Activated T-cell treated with anti-CD3 and anti-CD28 coated beads, Interleukin-2, amount 50 U/mL, for 24 hours (primary cell): ENCODE measurements at regions not wholly inside any gene's neighbourhood (a gene's known extent, or its start where the extent isn't known, plus 50 kb on each side); places are given as distances from the start of the nearest gene placed in this dataset.
"Not testable (repeated sequence)": the region's sequence is repeated elsewhere in the genome, so short reads cannot be mapped to it uniquely, and the experiment has no call there.

ENCODE experiments used
- DNase-seq: peaks from one replicate; pipeline ENCODE4 v3.0.0-alpha.2; 2020
- H3K27ac Mint-ChIP-seq: 2 replicates; pipeline ENCODE4 v1.8.0; 2020; ENCODE audit warnings: mild to moderate bottlenecking, mixed read lengths
- H3K27me3 Mint-ChIP-seq: 2 replicates; pipeline ENCODE4 v1.8.0; 2020; ENCODE audit warnings: mixed read lengths
- H3K36me3 Mint-ChIP-seq: 2 replicates; pipeline ENCODE4 v1.8.0; 2020; ENCODE audit warnings: low read depth, mixed read lengths
- H3K4me1 Mint-ChIP-seq: 2 replicates; pipeline ENCODE4 v1.8.0; 2020; ENCODE audit warnings: low read depth, mixed read lengths
- H3K4me3 Mint-ChIP-seq: 2 replicates; pipeline ENCODE4 v1.8.0; 2020; ENCODE audit warnings: mild to moderate bottlenecking, moderate library complexity, mixed read lengths
- H3K9me3 Mint-ChIP-seq: 2 replicates; pipeline ENCODE4 v1.8.0; 2020; ENCODE audit warnings: mixed read lengths

- Mint-ChIP-seq H3K36me3 (no peaks in the 10 kb centered on the region), H3K9me3 (no peaks in the 10 kb centered on the region), H3K27me3 (peaks cover 10% of the 10 kb centered on the region), H3K4me3 (no peak overlapping the region), H3K27ac (no peak overlapping the region), H3K4me1 (no peaks in the 10 kb centered on the region)
- no peak for DNase-seq
Observed at GRCh38 chr12:13924286-13924685, 57.1 kb downstream of the GRIN2B start.

GRCh38 chr12:13918897-13919296 lies 62.5 kb downstream of the GRIN2B start:
- DNase-seq: no peak
- H3K27me3 Mint-ChIP-seq: peaks cover 5% of the 10 kb centered on the region
- no peak overlapping the region for H3K27ac Mint-ChIP-seq
- H3K36me3 Mint-ChIP-seq: no peaks in the 10 kb centered on the region
- H3K4me1 Mint-ChIP-seq: no peaks in the 10 kb centered on the region
- no peaks in the 10 kb centered on the region for H3K9me3 Mint-ChIP-seq
- no peak overlapping the region for H3K4me3 Mint-ChIP-seq

DNA sequence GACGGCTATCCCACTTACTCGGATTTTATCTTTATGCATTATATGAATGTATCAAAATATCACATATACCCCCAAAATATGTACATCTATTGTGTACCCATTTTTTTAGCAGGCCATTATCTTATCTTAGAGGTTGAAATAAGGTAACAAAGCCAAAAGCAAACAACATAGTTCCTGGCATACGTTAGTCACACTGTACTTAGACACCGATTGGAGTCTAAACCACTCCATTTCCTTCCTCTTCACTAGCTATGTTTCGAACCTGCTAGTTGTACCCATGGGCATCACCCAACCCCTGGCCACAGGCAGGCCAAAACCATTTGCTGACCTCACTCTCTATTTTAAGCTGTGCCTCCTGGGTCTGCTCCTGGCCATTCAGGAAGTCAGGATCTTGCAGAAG lies 66.3 kb downstream of the GRIN2B start:
- Mint-ChIP-seq H3K9me3 (no peaks in the 10 kb centered on the region), H3K36me3 (no peaks in the 10 kb centered on the region), H3K4me3 (no peak overlapping the region), H3K27me3 (peaks cover 5% of the 10 kb centered on the region), H3K27ac (no peak overlapping the region), H3K4me1 (no peaks in the 10 kb centered on the region)
- no peak for DNase-seq

- no peaks in the 10 kb centered on the region for H3K36me3 Mint-ChIP-seq
- no peak overlapping the region for H3K4me3 Mint-ChIP-seq
- no peak for DNase-seq
Observed at GRCh38 chr12:13913371-13913770, 68.0 kb downstream of the GRIN2B start.

DNA sequence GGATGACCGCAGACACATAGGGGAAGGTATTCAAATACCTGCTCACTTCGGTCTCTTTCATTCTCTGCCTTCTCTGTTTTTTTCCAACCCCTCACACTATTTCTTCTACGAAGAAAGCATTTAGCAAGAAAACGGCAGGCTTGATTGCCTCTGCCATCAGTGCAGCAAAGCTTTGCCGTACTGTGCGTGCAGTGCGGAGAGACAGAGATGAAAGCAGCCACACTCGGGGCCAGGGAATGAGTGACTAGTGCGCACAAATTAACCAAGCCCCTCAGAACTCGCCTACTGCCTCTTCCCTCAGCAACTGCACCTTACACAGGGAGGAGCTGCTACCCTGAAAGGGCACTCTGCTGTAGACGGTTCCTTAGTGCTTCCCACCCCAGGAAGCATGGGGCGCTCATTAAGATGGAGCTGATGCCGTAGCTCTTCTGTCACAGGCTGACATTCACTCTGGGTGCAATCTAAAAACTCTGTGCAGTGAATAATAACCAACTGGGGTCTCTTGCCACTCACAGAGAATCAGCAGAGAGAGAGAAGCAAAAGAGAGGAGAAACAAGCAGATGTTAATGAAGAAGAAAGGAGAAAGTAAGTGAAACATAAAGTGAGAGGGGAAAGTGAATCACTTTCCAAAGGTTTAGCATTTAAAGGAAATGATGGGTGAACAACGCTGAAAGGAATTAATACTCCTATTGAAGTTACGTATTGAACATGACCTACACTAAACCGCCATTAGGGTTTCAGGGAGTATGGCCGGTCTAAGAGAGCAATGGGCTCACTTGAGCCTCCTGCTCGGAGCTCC lies 69.4 kb downstream of the GRIN2B start:
- Mint-ChIP-seq H3K36me3 (no peaks in the 10 kb centered on the region), H3K4me3 (no peak overlapping the region), H3K27ac (no peak overlapping the region), H3K9me3 (no peaks in the 10 kb centered on the region), H3K27me3 (peaks cover 6% of the 10 kb centered on the region), H3K4me1 (no peaks in the 10 kb centered on the region)
- no peak for DNase-seq

More at GRCh38 chr12:13913371-13913770, 68.0 kb downstream of the GRIN2B start:
- Mint-ChIP-seq H3K27me3 (peaks cover 6% of the 10 kb centered on the region), H3K4me1 (no peaks in the 10 kb centered on the region), H3K27ac (no peak overlapping the region), H3K9me3 (no peaks in the 10 kb centered on the region)

- no peak overlapping the region for H3K27ac Mint-ChIP-seq
- no peaks in the 10 kb centered on the region for H3K4me1 Mint-ChIP-seq
- peaks cover 3% of the 10 kb centered on the region for H3K27me3 Mint-ChIP-seq
- no peaks in the 10 kb centered on the region for H3K36me3 Mint-ChIP-seq
- DNase-seq: no peak
- peaks cover 9% of the 10 kb centered on the region for H3K9me3 Mint-ChIP-seq
- no peak overlapping the region for H3K4me3 Mint-ChIP-seq
Observed at GRCh38 chr12:13905794-13906193, 75.6 kb downstream of the GRIN2B start.

DNA sequence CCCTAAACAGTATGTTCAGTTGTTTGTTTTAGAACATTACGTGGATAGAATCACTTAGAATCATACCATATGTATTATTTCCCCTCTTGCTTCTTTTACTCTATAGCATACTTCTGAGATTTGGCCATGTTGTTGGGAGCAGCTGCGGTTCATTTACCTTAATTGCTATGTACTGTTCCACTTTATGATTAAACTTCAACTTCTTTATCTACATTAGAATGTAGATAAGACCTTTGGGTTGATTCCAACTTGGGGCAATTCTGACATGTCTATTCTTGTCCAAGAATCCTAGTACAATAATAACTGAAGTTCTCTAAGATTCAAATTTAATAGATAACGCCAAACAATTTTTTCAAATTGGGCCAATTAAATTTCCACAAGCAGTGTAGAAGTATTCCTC lies 80.7 kb downstream of the GRIN2B start:
- H3K27me3 Mint-ChIP-seq: no peaks in the 10 kb centered on the region
- DNase-seq: no peak
- no peaks in the 10 kb centered on the region for H3K4me1 Mint-ChIP-seq
- peaks cover 8% of the 10 kb centered on the region for H3K9me3 Mint-ChIP-seq
- H3K36me3 Mint-ChIP-seq: no peaks in the 10 kb centered on the region
- no peak overlapping the region for H3K4me3 Mint-ChIP-seq
- no peak overlapping the region for H3K27ac Mint-ChIP-seq

- H3K4me1 Mint-ChIP-seq, H3K9me3 Mint-ChIP-seq, DNase-seq, H3K27me3 Mint-ChIP-seq, H3K36me3 Mint-ChIP-seq, H3K27ac Mint-ChIP-seq, H3K4me3 Mint-ChIP-seq: not testable (repeated sequence)
Observed at GRCh38 chr12:13898387-13898786, 83.0 kb downstream of the GRIN2B start.

DNA sequence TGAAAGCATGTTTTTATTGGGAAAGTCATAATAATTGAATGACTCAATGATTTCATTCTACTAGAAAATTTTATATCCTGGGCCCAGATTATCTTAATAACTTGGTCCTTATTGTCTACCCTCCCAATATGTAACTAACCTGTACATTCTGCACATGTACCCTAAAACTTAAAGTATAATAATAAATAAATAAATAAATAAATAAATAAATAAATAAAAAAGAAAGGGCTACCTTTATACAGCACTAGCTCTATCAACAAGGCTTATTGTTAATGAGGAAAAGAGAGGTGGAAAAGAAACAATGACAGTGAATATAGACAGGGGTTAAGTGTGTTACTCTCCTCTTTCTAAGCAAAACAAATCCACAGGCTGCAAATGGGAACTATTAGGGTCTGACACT lies 83.6 kb downstream of the GRIN2B start:
- Mint-ChIP-seq H3K27me3 (no peaks in the 10 kb centered on the region), H3K9me3 (no peaks in the 10 kb centered on the region), H3K36me3 (no peaks in the 10 kb centered on the region), H3K4me3 (no peak overlapping the region), H3K27ac (no peak overlapping the region), H3K4me1 (no peaks in the 10 kb centered on the region)
- no peak for DNase-seq

DNA sequence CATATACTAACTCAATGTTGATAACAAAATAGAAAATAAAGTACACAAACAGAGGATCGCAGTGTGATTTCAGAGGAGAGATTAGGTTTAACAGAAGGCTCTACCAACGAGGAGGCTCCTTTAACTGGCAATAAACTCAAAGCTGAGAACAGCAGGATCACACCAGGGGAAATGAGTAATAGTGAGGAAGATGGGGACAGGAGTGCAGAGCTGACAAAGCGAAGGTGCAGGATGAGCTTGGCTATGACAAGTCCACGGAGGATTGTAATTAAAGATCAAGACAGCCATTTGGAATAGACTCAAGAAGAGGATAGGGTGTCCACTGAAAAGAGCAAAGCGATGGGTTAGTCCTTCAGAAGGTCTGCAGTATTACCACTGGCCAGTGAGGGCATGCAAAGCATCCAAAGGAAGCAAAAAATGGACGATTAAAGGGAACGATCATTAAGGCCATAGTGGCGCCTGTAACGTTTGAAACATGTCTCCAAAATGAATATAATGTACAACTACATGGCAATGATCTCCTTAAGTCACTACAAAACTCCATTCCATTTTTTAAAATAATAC lies 85.3 kb downstream of the GRIN2B start:
- H3K4me1 Mint-ChIP-seq: no peaks in the 10 kb centered on the region
- H3K4me3 Mint-ChIP-seq: no peak overlapping the region
- no peaks in the 10 kb centered on the region for H3K27me3 Mint-ChIP-seq
- H3K9me3 Mint-ChIP-seq: no peaks in the 10 kb centered on the region
- H3K36me3 Mint-ChIP-seq: no peaks in the 10 kb centered on the region
- no peak for DNase-seq
- no peak overlapping the region for H3K27ac Mint-ChIP-seq

- no peak overlapping the region for H3K27ac Mint-ChIP-seq
- H3K36me3 Mint-ChIP-seq: no peaks in the 10 kb centered on the region
- H3K4me1 Mint-ChIP-seq: no peaks in the 10 kb centered on the region
- DNase-seq: no peak
- H3K27me3 Mint-ChIP-seq: peaks cover 3% of the 10 kb centered on the region
- H3K4me3 Mint-ChIP-seq: no peak overlapping the region
- no peaks in the 10 kb centered on the region for H3K9me3 Mint-ChIP-seq
Observed at GRCh38 chr12:13891902-13892301, 89.5 kb downstream of the GRIN2B start.

DNA sequence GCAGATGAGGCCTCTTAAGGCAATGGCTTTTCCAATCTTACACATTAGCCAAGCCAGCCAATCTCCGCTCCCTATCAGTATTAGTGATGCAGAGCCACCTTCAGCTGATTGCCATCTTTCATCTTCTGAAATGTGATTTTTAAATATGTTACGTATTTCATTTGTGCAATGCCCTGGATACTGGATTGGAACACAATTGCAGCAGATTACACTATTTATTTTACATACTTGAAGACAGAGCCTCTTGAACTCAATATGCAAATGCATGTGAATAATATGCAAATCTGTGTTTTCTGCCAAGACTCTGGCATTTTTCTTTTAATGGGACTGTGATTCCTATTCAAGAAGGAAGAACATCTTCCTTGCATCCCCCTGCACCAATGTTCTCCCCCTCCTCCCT lies 90.5 kb downstream of the GRIN2B start:
- Mint-ChIP-seq H3K27ac (no peak overlapping the region), H3K4me3 (no peak overlapping the region), H3K4me1 (no peaks in the 10 kb centered on the region), H3K36me3 (no peaks in the 10 kb centered on the region), H3K27me3 (peaks cover 9% of the 10 kb centered on the region), H3K9me3 (no peaks in the 10 kb centered on the region)
- no peak for DNase-seq

- DNase-seq: no peak
- no peak overlapping the region for H3K4me3 Mint-ChIP-seq
- H3K27ac Mint-ChIP-seq: no peak overlapping the region
- no peaks in the 10 kb centered on the region for H3K4me1 Mint-ChIP-seq
- no peaks in the 10 kb centered on the region for H3K36me3 Mint-ChIP-seq
- H3K9me3 Mint-ChIP-seq: no peaks in the 10 kb centered on the region
- peaks cover 9% of the 10 kb centered on the region for H3K27me3 Mint-ChIP-seq
Observed at GRCh38 chr12:13887779-13888388, 93.5 kb downstream of the GRIN2B start.

- DNase-seq: no peak
- Mint-ChIP-seq H3K9me3 (no peaks in the 10 kb centered on the region), H3K4me1 (no peaks in the 10 kb centered on the region), H3K27ac (no peak overlapping the region), H3K27me3 (peaks cover 6% of the 10 kb centered on the region), H3K4me3 (no peak overlapping the region), H3K36me3 (no peaks in the 10 kb centered on the region)
Observed at GRCh38 chr12:13882176-13882575, 99.2 kb downstream of the GRIN2B start.

- DNase-seq: no peak
- Mint-ChIP-seq H3K36me3 (no peaks in the 10 kb centered on the region), H3K4me3 (no peak overlapping the region), H3K27ac (no peak overlapping the region), H3K9me3 (no peaks in the 10 kb centered on the region), H3K4me1 (no peaks in the 10 kb centered on the region), H3K27me3 (no peaks in the 10 kb centered on the region)
Observed at GRCh38 chr12:13880613-13881012, 100.8 kb downstream of the GRIN2B start.
